Mesendoderm (in vitro differentiated cells): ENCODE measurements at regions not wholly inside any gene's neighbourhood (a gene's known extent, or its start where the extent isn't known, plus 50 kb on each side); places are given as distances from the start of the nearest gene placed in this dataset.
A peak's percentile ranks its signal among the peaks of the same experiment; 100 is the strongest.

ENCODE experiments used
- DNase-seq: peaks from one replicate; pipeline ENCODE4 v3.0.0; 2013
- H2AK5ac ChIP-seq: 2 replicates; pipeline ENCODE4 v1.6.1; 2013; ENCODE audit warnings: low read length, inconsistent platforms
- H2BK120ac ChIP-seq: 2 replicates; pipeline ENCODE4 v1.6.1; 2013; ENCODE audit warnings: low read depth, mild to moderate bottlenecking, low read length, moderate library complexity, mixed read lengths
- H2BK15ac ChIP-seq: replicated peaks from 2 replicates; pipeline ENCODE4 v1.6.1; 2013; ENCODE audit warnings: low read depth, mild to moderate bottlenecking, moderate library complexity
- H2BK5ac ChIP-seq: 2 replicates; pipeline ENCODE4 v1.6.1; 2013; ENCODE audit warnings: low read length, inconsistent platforms
- H3K18ac ChIP-seq: 2 replicates; pipeline ENCODE4 v1.6.1; 2013; ENCODE audit warnings: mild to moderate bottlenecking, low read length, mixed read lengths
- H3K23ac ChIP-seq: one replicate; pipeline ENCODE4 v1.6.1; 2013; ENCODE audit warnings: low read length
- H3K27ac ChIP-seq: 2 replicates; pipeline ENCODE4 v1.5.1; 2013; ENCODE audit warnings: low read depth, mild to moderate bottlenecking, inconsistent platforms, low read length, moderate library complexity
- H3K27me3 ChIP-seq: 2 replicates; pipeline ENCODE4 v1.6.1; 2013; ENCODE audit warnings: low read length, control low read depth, mild to moderate bottlenecking, inconsistent platforms; ENCODE audit not compliant: insufficient read depth, poor library complexity
- H3K36me3 ChIP-seq: 2 replicates; pipeline ENCODE4 v1.6.1; 2013; ENCODE audit warnings: low read length, inconsistent platforms; ENCODE audit not compliant: control insufficient read depth, insufficient read depth
- H3K4ac ChIP-seq: one replicate; pipeline ENCODE4 v1.6.1; 2013; ENCODE audit warnings: low read depth, mild to moderate bottlenecking, low read length, moderate library complexity
- H3K4me1 ChIP-seq: 2 replicates; pipeline ENCODE4 v1.6.1; 2013; ENCODE audit warnings: low read depth, low read length, inconsistent platforms; ENCODE audit not compliant: control insufficient read depth
- H3K4me2 ChIP-seq: 2 replicates; pipeline ENCODE4 v1.6.1; 2013; ENCODE audit warnings: low read length
- H3K4me3 ChIP-seq: 2 replicates; pipeline ENCODE4 v1.5.1; 2013; ENCODE audit warnings: mild to moderate bottlenecking, low read length
- H3K56ac ChIP-seq: one replicate; pipeline ENCODE4 v1.6.1; 2013; ENCODE audit warnings: low read length
- H3K79me1 ChIP-seq: 2 replicates; pipeline ENCODE4 v1.6.1; 2013; ENCODE audit warnings: low read length, inconsistent platforms
- H3K79me2 ChIP-seq: 2 replicates; pipeline ENCODE4 v1.6.1; 2013; ENCODE audit warnings: mild to moderate bottlenecking, low read length; ENCODE audit not compliant: control insufficient read depth, insufficient read depth
- H3K9ac ChIP-seq: 2 replicates; pipeline ENCODE4 v1.6.1; 2013; ENCODE audit warnings: low read length, inconsistent platforms
- H4K5ac ChIP-seq: one replicate; pipeline ENCODE4 v1.6.1; 2013; ENCODE audit warnings: low read length
- H4K8ac ChIP-seq: one replicate; pipeline ENCODE4 v1.6.1; 2013; ENCODE audit warnings: low read depth, mild to moderate bottlenecking, control low read depth, low read length, moderate library complexity
- WGBS: extraction: QIAGEN DNeasy Blood & Tissue Kit; methylation state at CpG from one replicate; pipeline ENCODE4 v1.1.7; 2013; ENCODE audit warnings: low lambda C conversion rate, missing lambda C conversion rate; ENCODE audit not compliant: insufficient coverage; ENCODE audit errors: extremely low coverage; 5-methylcytosine and 5-hydroxymethylcytosine counted together

DNA sequence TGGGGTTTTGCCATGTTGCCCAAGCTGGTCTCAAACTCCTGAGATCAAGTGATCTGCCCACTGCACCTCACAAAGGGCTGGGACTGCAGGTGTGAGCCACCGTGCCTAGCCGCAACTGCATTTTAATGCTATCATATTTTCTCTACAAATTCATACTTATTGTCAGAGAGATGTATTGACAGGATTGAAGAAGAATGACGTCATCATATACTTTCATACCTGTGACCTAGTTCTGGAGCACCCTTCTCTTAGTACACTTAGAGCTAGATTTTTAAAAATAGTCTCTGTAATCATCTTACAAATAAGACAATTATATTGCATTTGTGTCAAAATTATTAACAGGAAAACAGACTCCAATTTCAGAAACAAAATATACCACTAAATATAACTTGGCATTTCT lies 242.8 kb upstream of the PDZRN3 start:
- no peak overlapping the region for H3K18ac ChIP-seq
- H3K36me3 ChIP-seq: no peaks in the 10 kb centered on the region
- H3K4ac ChIP-seq: no peak overlapping the region
- no peaks in the 10 kb centered on the region for H3K79me2 ChIP-seq
- no peak overlapping the region for H3K56ac ChIP-seq
- no peak overlapping the region for H4K5ac ChIP-seq
- no peak overlapping the region for H2BK15ac ChIP-seq
- WGBS: no CpG with 5 or more reads among the region's 3 CpGs
- no peak overlapping the region for H3K27ac ChIP-seq
- no peak overlapping the region for H2AK5ac ChIP-seq
- no peaks in the 10 kb centered on the region for H3K79me1 ChIP-seq
- H3K4me2 ChIP-seq: no peak overlapping the region
- H2BK5ac ChIP-seq: no peak overlapping the region
- H2BK120ac ChIP-seq: no peak overlapping the region
- H3K4me1 ChIP-seq: no peaks in the 10 kb centered on the region
- no peak overlapping the region for H3K4me3 ChIP-seq
- no peaks in the 10 kb centered on the region for H3K27me3 ChIP-seq
- H3K23ac ChIP-seq: no peak overlapping the region
- DNase-seq: no peak
- no peak overlapping the region for H4K8ac ChIP-seq
- no peak overlapping the region for H3K9ac ChIP-seq

- Histone ChIP-seq H3K36me3 (no peaks in the 10 kb centered on the region), H4K8ac (no peak overlapping the region), H3K23ac (no peak overlapping the region), H4K5ac (no peak overlapping the region), H3K79me1 (no peaks in the 10 kb centered on the region), H3K79me2 (no peaks in the 10 kb centered on the region), H3K4me1 (no peaks in the 10 kb centered on the region), H2BK120ac (no peak overlapping the region), H3K18ac (no peak overlapping the region), H2BK15ac (no peak overlapping the region), H3K9ac (no peak overlapping the region), H3K27me3 (no peaks in the 10 kb centered on the region), H3K4me3 (no peak overlapping the region), H2BK5ac (no peak overlapping the region), H2AK5ac (no peak overlapping the region), H3K56ac (no peak overlapping the region), H3K4me2 (no peak overlapping the region), H3K4ac (no peak overlapping the region), H3K27ac (no peak overlapping the region)
- WGBS: no CpG with 5 or more reads among the region's 2 CpGs
- DNase-seq: no peak
These were observed 242.1 kb upstream of the PDZRN3 start for GRCh38 chr3:73866846-73867245.

GRCh38 chr3:73863546-73864079 lies 238.9 kb upstream of the PDZRN3 start:
- no peak overlapping the region for H2BK120ac ChIP-seq
- no peaks in the 10 kb centered on the region for H3K27me3 ChIP-seq
- no peak overlapping the region for H3K4ac ChIP-seq
- H4K5ac ChIP-seq: no peak overlapping the region
- no peak overlapping the region for H2AK5ac ChIP-seq
- H3K79me2 ChIP-seq: no peaks in the 10 kb centered on the region
- WGBS: no CpG with 5 or more reads among the region's 5 CpGs
- no peak overlapping the region for H3K27ac ChIP-seq
- H3K4me3 ChIP-seq: no peak overlapping the region
- no peak for DNase-seq
- H3K4me1 ChIP-seq: no peaks in the 10 kb centered on the region
- no peak overlapping the region for H2BK5ac ChIP-seq
- H4K8ac ChIP-seq: no peak overlapping the region
- no peak overlapping the region for H2BK15ac ChIP-seq
- no peak overlapping the region for H3K4me2 ChIP-seq
- H3K79me1 ChIP-seq: no peaks in the 10 kb centered on the region
- H3K36me3 ChIP-seq: no peaks in the 10 kb centered on the region
- H3K56ac ChIP-seq: no peak overlapping the region
- H3K9ac ChIP-seq: no peak overlapping the region
- no peak overlapping the region for H3K23ac ChIP-seq
- no peak overlapping the region for H3K18ac ChIP-seq

DNA sequence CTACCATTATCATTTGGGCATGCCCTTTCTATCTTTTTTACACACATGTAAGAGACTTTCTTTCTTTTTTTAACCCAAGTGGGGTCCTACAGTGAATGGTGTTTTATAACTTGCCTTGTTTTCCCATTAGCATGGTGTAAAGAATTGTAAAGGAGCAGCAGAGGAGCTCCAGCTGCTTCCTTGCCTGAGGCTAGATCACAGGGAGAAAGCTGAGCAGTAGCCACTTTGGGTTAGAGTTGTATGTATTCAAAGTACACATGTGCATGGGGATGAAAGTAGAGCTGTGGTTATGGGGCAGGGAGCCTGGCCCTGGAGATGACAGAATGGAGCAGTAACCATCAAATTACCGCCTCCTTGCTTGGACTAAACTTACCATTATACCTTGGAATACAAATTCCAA lies 231.1 kb upstream of the PDZRN3 start:
- H4K5ac ChIP-seq: no peak overlapping the region
- H3K79me1 ChIP-seq: no peaks in the 10 kb centered on the region
- H3K79me2 ChIP-seq: no peaks in the 10 kb centered on the region
- H3K4ac ChIP-seq: no peak overlapping the region
- no peak overlapping the region for H3K4me3 ChIP-seq
- H3K56ac ChIP-seq: no peak overlapping the region
- DNase-seq: no peak
- no peak overlapping the region for H2BK5ac ChIP-seq
- no peak overlapping the region for H3K23ac ChIP-seq
- H3K4me2 ChIP-seq: no peak overlapping the region
- H3K36me3 ChIP-seq: no peaks in the 10 kb centered on the region
- H2BK120ac ChIP-seq: no peak overlapping the region
- no peaks in the 10 kb centered on the region for H3K27me3 ChIP-seq
- H3K27ac ChIP-seq: no peak overlapping the region
- H3K18ac ChIP-seq: no peak overlapping the region
- no peak overlapping the region for H2BK15ac ChIP-seq
- no peak overlapping the region for H4K8ac ChIP-seq
- no peak overlapping the region for H2AK5ac ChIP-seq
- H3K9ac ChIP-seq: no peak overlapping the region
- no CpG with 5 or more reads among the region's 1 CpG for WGBS
- H3K4me1 ChIP-seq: no peaks in the 10 kb centered on the region

GRCh38 chr3:73848173-73848906 lies 223.6 kb upstream of the PDZRN3 start:
- no peaks in the 10 kb centered on the region for H3K79me1 ChIP-seq
- no peaks in the 10 kb centered on the region for H3K4me1 ChIP-seq
- no peak overlapping the region for H4K5ac ChIP-seq
- no peak overlapping the region for H3K23ac ChIP-seq
- H2BK120ac ChIP-seq: no peak overlapping the region
- H2BK5ac ChIP-seq: no peak overlapping the region
- H3K56ac ChIP-seq: no peak overlapping the region
- H3K9ac ChIP-seq: no peak overlapping the region
- H4K8ac ChIP-seq: no peak overlapping the region
- H2AK5ac ChIP-seq: no peak overlapping the region
- no peaks in the 10 kb centered on the region for H3K36me3 ChIP-seq
- DNase-seq: peak; percentile 41
- no peaks in the 10 kb centered on the region for H3K27me3 ChIP-seq
- no peak overlapping the region for H3K18ac ChIP-seq
- H3K79me2 ChIP-seq: no peaks in the 10 kb centered on the region
- no peak overlapping the region for H3K4me3 ChIP-seq
- H3K27ac ChIP-seq: no peak overlapping the region
- H3K4ac ChIP-seq: no peak overlapping the region
- WGBS: no CpG with 5 or more reads among the region's 4 CpGs
- no peak overlapping the region for H3K4me2 ChIP-seq
- no peak overlapping the region for H2BK15ac ChIP-seq

DNA sequence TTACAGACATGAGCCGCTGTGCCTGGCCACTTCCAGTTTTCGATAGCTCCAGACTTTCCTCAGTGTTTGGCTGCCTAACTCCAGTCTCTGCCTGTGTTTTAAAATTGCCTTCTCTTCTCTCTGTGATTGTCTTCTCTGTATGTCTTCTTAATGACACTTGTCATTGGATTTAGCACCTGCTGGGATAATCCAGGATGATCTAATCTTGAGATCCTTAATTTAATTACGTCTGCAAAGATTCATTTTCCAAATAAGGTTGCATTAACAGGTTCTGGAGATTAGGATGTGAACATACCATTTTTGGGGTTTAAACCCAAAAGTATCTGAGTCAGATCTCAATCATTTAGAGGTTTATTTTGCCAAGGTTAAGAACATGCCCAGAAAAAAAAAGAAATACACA lies 222.2 kb upstream of the PDZRN3 start:
- no peaks in the 10 kb centered on the region for H3K27me3 ChIP-seq
- no peak overlapping the region for H3K27ac ChIP-seq
- DNase-seq: peak; percentile 65
- no peak overlapping the region for H3K23ac ChIP-seq
- H3K36me3 ChIP-seq: no peaks in the 10 kb centered on the region
- no peak overlapping the region for H2BK5ac ChIP-seq
- no peak overlapping the region for H3K56ac ChIP-seq
- no peak overlapping the region for H3K18ac ChIP-seq
- H2AK5ac ChIP-seq: no peak overlapping the region
- no peak overlapping the region for H2BK120ac ChIP-seq
- no peak overlapping the region for H3K4me3 ChIP-seq
- no peak overlapping the region for H3K9ac ChIP-seq
- H2BK15ac ChIP-seq: no peak overlapping the region
- no peak overlapping the region for H4K8ac ChIP-seq
- H3K79me1 ChIP-seq: no peaks in the 10 kb centered on the region
- H3K4ac ChIP-seq: no peak overlapping the region
- WGBS: no CpG with 5 or more reads among the region's 3 CpGs
- no peaks in the 10 kb centered on the region for H3K79me2 ChIP-seq
- H4K5ac ChIP-seq: no peak overlapping the region
- no peak overlapping the region for H3K4me2 ChIP-seq
- no peaks in the 10 kb centered on the region for H3K4me1 ChIP-seq
